Lower lobe of right lung (tissue), 2 donors: ENCODE measurements at regions not wholly inside any gene's neighbourhood (a gene's known extent, or its start where the extent isn't known, plus 50 kb on each side); places are given as distances from the start of the nearest gene placed in this dataset.

Experiments used
- ATAC-seq, 2 donors: fragments of 200-7000 bp; cut with Tn5 transposase; one replicate each; pipeline ENCODE4 v1.9.1; 2020 to 2022; ENCODE audit warnings: mild to moderate bottlenecking in 2 of 2, moderate library complexity in 2 of 2
- DNase-seq: peaks from one replicate; pipeline ENCODE4 v3.0.0-alpha.2; 2020
- H3K27ac ChIP-seq: fragments of 200-600 bp; one replicate; pipeline ENCODE4 v1.8.0; 2022
- H3K27me3 ChIP-seq: fragments of 200-600 bp; one replicate; pipeline ENCODE4 v1.8.0; 2022; ENCODE audit warnings: low read depth
- H3K36me3 ChIP-seq: fragments of 200-600 bp; one replicate; pipeline ENCODE4 v1.8.0; 2022; ENCODE audit warnings: mild to moderate bottlenecking
- H3K4me1 ChIP-seq: fragments of 200-600 bp; one replicate; pipeline ENCODE4 v1.8.0; 2022
- H3K4me3 ChIP-seq: fragments of 200-600 bp; one replicate; pipeline ENCODE4 v1.8.0; 2022; ENCODE audit warnings: mild to moderate bottlenecking
- H3K9me3 ChIP-seq: fragments of 200-600 bp; one replicate; pipeline ENCODE4 v1.8.0; 2022
- CTCF ChIP-seq: fragments of 200-600 bp; IDR thresholded peaks from one replicate; pipeline ENCODE4 v1.8.0; 2022; ENCODE audit warnings: antibody characterized with exemption, mild to moderate bottlenecking
- intact Hi-C: fragments of 100-400 bp; cut with DNase I; formaldehyde crosslinking; loops from one replicate; pipeline ENCODE4 v1.11.0; 2022
- donor health status: DM: no; HTN: yes; CAD: no; lungs with severe emphysema.

DNA sequence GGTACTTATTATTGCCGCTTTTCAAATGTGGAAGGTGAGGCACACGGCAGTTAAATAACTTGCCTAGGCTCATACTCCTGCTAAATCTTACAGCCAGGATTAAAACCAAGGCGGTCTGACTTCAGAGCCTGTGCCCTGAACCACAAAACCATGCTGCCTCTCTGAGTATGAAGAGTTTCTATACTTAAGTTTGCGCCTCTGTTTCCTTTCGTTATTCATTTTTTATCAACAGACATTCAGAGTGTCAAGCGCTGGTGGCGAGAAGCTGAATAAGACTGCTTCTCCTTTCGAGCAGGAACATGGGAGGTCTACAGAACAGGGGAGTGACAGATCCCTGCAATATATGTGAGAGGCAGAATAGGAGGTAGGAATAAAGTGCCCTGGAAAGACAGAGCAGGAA, 96.0 kb upstream of the DUSP10 start:
- H3K27ac ChIP-seq: no peak overlapping the region
- H3K4me3 ChIP-seq: no peak overlapping the region
- no peak for TF ChIP-seq CTCF
- no peak for ATAC-seq
- no peak for DNase-seq
- no peaks in the 10 kb centered on the region for H3K36me3 ChIP-seq
- no peaks in the 10 kb centered on the region for H3K27me3 ChIP-seq
- intact Hi-C loops: no loop called here
- no peaks in the 10 kb centered on the region for H3K9me3 ChIP-seq
- H3K4me1 ChIP-seq: peaks cover 13% of the 10 kb centered on the region

- intact Hi-C loops: no loop called here
- Histone ChIP-seq H3K27ac (no peak overlapping the region), H3K36me3 (no peaks in the 10 kb centered on the region), H3K9me3 (no peaks in the 10 kb centered on the region), H3K27me3 (no peaks in the 10 kb centered on the region), H3K4me1 (peaks cover 3% of the 10 kb centered on the region), H3K4me3 (no peak overlapping the region)
- DNase-seq (no peak), ATAC-seq (no peak)
- TF ChIP-seq CTCF: no peak
Measured at GRCh38 chr1:221834698-221835513, 93.0 kb upstream of the DUSP10 start.

DNA sequence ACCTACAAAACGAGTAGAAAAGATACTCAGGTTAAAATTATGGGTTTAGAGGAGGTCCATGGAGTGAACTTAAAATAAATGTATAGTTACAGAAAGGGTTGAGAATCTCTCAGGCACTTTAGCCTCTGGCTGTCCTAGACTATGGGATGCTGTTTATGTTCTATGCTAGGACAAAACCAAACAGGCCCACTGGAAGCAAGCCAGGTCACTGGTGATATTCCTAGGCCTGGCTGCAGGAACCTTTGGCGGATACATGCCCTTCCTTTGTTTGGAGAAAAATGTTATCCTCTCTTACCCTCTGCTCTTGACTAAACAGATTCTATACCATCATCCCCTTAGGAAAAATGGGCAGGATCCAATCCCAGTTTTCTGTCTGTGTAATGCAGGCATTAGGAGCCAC, 90.7 kb upstream of the DUSP10 start:
- H3K9me3 ChIP-seq: no peaks in the 10 kb centered on the region
- DNase-seq (no peak), ATAC-seq (no peak)
- intact Hi-C loops: no loop called here
- peak overlapping the region; percentile 21 for H3K27ac ChIP-seq
- peaks cover 3% of the 10 kb centered on the region for H3K4me1 ChIP-seq
- H3K27me3 ChIP-seq: no peaks in the 10 kb centered on the region
- no peak for TF ChIP-seq CTCF
- no peaks in the 10 kb centered on the region for H3K36me3 ChIP-seq
- no peak overlapping the region for H3K4me3 ChIP-seq

GRCh38 chr1:221832151-221832550, 90.3 kb upstream of the DUSP10 start:
- Histone ChIP-seq H3K9me3 (no peaks in the 10 kb centered on the region), H3K27me3 (no peaks in the 10 kb centered on the region), H3K36me3 (no peaks in the 10 kb centered on the region), H3K4me1 (peaks cover 3% of the 10 kb centered on the region), H3K27ac (peak overlapping the region; percentile 21), H3K4me3 (no peak overlapping the region)
- DNase-seq (no peak), ATAC-seq (no peak)
- no peak for TF ChIP-seq CTCF
- intact Hi-C loops: no loop called here

- no peak for TF ChIP-seq CTCF
- ATAC-seq (peak; percentile 45 to 59), DNase-seq (no peak)
- Histone ChIP-seq H3K27ac (no peak overlapping the region), H3K4me3 (no peak overlapping the region), H3K9me3 (no peaks in the 10 kb centered on the region), H3K4me1 (peaks cover 8% of the 10 kb centered on the region), H3K36me3 (no peaks in the 10 kb centered on the region), H3K27me3 (no peaks in the 10 kb centered on the region)
- intact Hi-C loops: no loop called here
Measured at GRCh38 chr1:221829327-221830015, 87.6 kb upstream of the DUSP10 start.
